NCI-H460 (cell line): ENCODE measurements at regions not wholly inside any gene's neighbourhood (a gene's known extent, or its start where the extent isn't known, plus 50 kb on each side); places are given as distances from the start of the nearest gene placed in this dataset.

ENCODE experiments used
- DNase-seq: peaks from one replicate; pipeline ENCODE4 v3.0.0-alpha.2; 2016; ENCODE audit warnings: low read depth; ENCODE audit errors: extremely low read depth

- DNase-seq = no peak
Observed at GRCh38 chr10:113285305-113285704, 267.5 kb upstream of the HABP2 start.

GRCh38 chr10:113287592-113287991, 265.3 kb upstream of the HABP2 start:
- no peak for DNase-seq

DNA sequence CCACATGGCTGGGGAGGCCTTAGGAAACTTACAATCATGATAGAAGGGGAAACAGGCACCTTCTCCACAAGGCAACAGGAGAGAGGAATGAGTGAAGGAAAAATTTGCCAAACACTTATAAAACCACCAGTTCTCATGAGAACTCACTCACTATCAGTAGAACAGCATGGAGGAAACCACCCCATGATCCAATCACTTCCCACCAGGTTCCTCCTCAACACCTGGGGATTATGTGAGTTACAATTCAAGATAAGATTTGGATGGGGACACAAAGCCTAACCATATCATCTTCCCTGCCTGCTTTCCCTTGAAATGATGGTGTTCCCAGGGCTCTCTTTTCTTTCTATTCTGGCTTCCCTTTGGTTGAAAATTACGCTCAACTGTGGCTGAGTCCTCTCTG, 262.7 kb upstream of the HABP2 start:
- no peak for DNase-seq

DNA sequence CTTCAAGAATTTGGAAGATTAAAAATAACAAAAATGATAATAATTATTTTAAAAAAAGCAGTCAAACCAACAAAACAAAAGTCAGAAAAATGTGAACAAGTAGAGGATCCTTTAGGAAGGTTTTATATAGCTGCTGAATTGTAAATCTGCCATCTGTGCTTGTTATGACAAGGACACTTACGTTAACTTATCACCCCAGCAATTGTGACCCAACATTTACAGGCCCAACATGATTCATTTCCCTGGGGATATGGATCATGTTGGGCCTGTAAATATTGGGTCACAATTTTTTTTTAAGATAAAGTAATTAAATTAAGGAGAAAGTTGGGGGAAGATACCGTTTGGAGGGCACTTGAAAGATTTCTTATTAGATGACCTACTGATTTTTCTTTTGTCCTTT, 261.4 kb upstream of the HABP2 start:
- no peak for DNase-seq

GRCh38 chr10:113292086-113292485, 260.8 kb upstream of the HABP2 start:
- no peak for DNase-seq

DNA sequence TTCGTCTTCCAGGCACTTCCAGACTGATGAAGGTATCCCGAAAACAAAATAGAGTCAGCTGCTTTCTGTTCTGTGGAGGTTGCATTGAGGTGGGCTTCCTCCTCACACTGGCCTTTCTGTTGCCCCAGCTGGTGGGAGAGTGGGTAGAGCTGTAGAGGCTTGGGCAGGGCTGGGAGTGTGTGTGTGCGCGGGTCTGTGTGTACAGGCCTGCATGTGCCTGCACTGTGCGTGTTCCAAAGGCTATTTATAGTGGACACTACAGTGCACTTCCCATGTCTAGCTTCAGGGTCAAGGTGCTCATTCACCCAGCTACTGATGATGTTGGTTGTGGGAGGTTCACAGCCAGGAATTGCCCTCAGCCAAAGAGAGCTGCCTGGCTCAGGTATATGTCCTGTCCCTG, 260.1 kb upstream of the HABP2 start:
- no peak for DNase-seq

DNA sequence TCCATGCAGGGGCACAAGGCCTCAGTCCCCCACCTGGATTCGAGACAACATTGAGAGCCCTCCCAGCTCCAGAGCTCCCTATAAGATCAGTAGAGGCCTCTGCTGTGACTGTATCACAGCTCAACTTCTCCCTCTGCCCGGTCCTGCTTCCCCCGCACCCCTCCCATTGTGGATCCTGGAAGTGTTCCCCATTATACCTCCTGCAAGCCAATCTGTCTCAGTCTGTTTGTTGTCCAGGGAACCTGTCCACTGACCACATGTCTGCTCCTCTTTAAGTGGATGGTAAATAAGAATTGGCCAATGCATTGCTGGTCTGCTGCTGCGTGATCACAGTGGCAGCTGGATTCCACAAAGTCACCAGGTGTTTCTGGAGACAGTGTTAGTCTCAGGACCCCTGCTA, 259.7 kb upstream of the HABP2 start:
- no peak for DNase-seq

DNA sequence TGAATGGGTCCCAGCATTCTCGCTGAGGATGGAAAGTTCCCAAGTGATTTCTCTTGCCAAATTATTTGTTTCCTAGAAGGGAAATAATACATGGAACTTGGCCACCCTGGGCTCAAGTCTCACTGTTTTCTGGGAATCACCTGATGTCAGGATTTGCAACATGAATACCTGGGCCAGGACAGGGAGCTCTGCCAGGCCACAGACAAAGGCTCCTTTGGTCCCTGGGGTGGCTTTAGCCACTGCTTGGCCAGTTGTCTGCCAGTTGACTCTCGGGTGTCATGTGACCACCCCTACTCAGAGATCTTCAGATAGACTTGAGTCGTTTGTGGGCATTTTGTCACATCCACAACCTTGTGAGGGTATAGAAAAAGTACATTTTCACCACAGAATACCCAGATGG, 258.0 kb upstream of the HABP2 start:
- DNase-seq = no peak

DNA sequence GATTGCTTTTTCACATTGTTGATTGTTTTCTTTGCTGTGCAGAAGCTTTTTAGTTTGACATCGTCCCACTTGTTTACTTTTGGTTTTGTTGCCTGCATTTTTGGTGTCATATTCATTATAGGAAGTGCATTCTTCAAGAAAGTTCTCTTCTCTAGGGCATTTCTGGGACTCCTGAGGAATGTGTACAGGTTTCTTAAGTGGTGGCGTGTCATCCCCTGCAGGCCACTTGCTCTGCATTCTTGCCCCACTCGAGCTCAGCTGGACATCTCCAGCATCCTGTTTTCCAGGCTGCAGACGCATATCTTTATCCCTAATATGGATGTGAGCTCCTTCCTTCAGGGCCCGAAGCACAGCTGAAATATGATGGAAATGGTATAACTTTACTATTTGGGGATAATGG, 255.6 kb upstream of the HABP2 start:
- no peak for DNase-seq

DNA sequence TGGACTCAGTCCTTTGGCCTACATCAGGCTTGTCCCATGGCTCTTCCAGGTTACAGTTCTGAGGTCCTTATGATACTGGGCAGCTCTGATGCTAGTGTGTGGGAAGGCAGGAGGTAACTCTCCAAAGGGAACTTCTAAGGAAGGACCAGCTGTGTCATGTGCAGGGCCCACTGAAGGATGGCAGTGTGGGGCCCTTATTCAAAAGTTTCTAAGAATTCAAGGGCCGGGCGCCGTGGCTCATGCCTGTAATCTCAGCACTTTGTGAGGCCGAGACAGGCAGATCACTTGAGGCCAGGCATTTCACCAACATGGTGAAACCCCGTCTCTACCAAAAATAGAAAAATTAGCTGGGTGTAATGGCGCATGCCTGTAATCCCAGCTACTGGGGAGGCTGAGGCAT, 254.2 kb upstream of the HABP2 start:
- DNase-seq = no peak

DNA sequence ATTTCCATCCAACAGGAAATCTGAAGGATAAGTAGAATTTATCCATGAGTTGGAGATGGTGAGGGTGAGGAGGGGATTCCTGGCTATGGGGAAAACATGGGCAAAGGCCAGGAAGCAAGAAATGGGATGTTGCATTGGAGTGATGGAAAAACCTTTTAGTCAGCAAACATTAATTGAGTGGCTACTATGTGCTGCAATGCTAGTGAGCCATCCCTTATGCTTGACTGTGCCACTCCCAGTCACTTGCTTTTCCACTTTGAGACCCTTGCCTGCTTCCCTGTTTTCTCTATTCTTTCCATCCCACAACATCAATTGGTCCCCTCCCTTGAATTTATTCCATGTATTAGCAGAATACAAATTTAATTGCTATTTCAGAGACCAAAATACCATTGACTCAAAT, 252.7 kb upstream of the HABP2 start:
- no peak for DNase-seq

GRCh38 chr10:113300617-113301016, 252.2 kb upstream of the HABP2 start:
- no peak for DNase-seq

- DNase-seq = no peak
Observed at GRCh38 chr10:113301342-113301984, 251.4 kb upstream of the HABP2 start.

DNA sequence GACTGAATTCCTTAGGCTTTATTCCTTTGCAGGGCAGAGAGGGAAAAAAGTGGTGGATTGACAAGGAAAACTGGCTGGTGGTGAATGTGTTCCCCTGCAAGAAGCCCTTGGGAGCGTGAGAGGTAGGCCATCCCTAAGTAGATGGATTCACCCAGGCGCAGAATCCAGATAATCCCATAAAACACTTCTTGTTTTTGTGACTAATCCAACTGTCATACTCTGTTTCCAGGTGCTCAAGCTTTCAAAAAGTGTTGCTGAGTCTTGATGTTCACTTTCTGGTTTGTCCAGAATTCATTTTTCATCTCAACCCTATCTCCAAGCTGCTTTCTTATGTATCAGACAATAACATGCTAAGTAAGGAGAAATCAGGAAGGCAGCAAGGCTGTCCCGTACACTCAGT, 250.8 kb upstream of the HABP2 start:
- no peak for DNase-seq

DNA sequence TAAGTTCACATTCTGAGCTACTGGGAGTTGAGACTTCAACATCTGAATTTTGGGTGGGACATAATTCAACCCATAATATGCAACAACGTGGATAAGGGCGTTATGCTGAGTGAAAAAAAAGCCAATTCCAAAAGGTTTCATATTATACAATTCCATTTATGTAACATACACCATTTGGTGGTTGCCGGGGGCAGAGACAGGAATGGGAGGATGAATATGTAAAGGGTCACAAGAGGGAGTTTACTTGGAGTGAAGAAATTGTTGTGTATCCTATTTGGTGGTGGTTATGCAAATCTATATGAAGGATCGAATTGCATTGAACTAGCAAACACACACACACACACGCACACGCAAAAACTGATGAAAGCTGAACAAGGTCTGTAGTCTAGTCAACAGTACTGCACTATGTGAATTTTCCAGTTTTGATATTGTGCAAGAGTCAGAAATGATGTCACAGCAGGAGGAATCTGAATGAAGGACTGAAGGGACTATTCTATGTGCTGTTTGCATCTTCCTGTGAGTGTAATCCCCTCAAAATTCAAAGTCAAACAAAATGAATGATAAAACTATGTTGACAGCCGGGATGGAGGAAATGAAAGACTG, 249.2 kb upstream of the HABP2 start:
- no peak for DNase-seq

DNA sequence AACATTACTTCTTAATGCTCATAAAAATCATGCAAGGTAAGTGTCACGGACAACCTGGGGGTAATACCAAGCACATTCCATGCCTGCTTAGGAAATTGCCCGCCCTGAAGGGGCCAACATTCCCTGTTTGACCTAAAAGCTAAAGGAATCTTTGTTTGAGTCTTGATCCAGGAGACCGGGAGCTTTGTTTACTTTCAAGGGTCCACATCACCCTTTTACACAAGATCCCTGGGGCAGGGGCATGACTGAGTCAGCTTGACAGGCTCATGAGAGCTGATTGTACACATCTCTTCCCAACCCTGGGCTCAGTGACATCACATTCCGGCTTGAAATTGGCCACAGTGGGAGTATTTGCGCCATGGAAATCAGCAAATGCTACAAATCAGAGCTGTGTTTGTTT, 248.1 kb upstream of the HABP2 start:
- DNase-seq = no peak

DNA sequence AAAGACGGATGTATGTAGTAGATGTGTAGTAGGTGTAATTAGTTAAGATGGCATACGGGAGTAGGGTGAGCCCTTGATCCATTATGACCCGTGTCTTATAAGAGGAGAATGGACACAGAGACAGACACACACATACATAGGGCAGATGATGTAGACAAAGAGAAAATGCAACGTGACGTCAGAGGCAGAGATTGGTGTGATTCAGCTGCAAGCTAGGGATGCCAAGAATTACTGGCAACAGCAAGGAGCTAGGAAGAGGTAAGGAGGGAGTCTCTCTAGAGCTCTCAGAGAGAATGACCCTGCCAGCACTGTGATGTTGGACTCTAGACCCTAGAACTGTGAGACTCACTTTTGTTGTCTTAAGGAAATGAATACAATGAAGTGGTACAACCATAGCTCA, 247.0 kb upstream of the HABP2 start:
- no peak for DNase-seq

GRCh38 chr10:113309791-113310190, 243.1 kb upstream of the HABP2 start:
- DNase-seq = no peak

DNA sequence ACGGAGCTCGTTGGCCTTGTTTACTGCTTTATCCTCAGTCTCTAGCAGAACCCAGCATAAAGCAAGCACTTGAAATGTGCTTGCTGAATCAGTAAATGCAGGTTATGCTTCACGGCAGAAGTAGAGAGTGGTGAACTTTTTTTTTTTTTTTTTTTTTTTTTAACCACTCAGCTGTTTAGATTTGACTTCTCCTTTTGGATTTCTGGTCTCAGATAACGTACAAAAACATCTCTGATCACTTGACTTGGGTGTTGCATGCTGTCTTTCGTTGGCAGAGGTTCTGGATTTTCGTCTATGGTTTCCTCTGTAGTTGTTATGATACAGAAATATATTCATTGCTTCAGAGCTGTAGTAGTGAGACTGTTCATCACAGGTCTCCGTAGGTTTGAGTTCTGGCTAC, 242.5 kb upstream of the HABP2 start:
- DNase-seq = no peak

- no peak for DNase-seq
Observed at GRCh38 chr10:113313048-113313602, 239.7 kb upstream of the HABP2 start.

- DNase-seq = no peak
Observed at GRCh38 chr10:113313722-113314121, 239.1 kb upstream of the HABP2 start.

DNA sequence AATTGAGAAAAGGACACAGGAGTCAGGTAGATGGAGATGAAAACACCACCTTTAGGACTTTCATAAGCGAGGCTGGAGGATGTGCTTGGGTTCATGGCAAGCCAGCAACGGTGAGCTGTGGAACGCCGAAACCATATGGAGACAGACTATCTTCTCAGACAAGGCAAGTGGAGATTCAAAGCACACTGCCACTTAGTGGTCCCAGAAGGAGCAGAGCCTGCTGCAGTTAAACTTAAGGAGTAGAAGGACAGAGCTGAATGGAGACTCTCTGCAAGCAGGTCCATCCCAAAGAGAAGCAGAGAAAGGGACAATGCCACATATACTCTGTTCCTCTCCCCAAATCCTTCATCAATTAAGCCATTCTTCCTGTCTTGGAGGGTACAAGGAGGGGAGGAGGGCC, 236.3 kb upstream of the HABP2 start:
- no peak for DNase-seq

GRCh38 chr10:113317489-113317888, 235.4 kb upstream of the HABP2 start:
- no peak for DNase-seq
